A673 (cell line): ENCODE measurements at regions not wholly inside any gene's neighbourhood (a gene's known extent, or its start where the extent isn't known, plus 50 kb on each side); places are given as distances from the start of the nearest gene placed in this dataset.

Source experiments
- EZH2 ChIP-seq: fragments of 200-600 bp; sonication (generic); IDR thresholded peaks from 2 replicates; pipeline ENCODE4 v1.6.1; 2017; ENCODE audit warnings: borderline replicate concordance, low read depth, mild to moderate bottlenecking, mixed read lengths, antibody characterized with exemption, low read length; ENCODE audit not compliant: poor library complexity, severe bottlenecking
- TF ChIP-seq, protein P1 (sequence below): fragments of 300-800, 200-600 bp; sonication (generic); conservative IDR thresholded peaks from 2 replicates; pipeline ENCODE4 v1.5.1; 2017; ENCODE audit warnings: low read depth, mild to moderate bottlenecking, antibody characterized with exemption, low read length, moderate library complexity, mixed read lengths

DNA sequence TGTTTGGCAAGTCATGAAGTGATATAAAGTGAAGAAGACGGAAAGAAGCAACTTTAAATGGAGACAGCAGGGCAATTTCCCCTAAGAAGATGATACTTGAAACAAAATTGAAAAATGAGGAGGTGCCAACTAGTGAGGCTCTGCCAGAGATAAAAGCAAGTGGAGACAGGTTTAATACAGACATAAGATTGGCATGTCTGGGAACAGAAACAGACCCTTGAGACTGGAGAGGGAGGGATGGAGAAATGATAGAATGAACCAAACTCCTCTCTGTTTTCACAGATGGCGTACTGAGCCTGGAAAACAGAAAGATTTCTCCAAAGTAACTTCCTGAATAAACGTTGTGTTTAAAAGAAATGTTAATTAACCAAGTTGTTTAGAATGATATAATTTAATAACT lies 354.5 kb upstream of the ANO5 start:
- TF ChIP-seq, protein P1, sequence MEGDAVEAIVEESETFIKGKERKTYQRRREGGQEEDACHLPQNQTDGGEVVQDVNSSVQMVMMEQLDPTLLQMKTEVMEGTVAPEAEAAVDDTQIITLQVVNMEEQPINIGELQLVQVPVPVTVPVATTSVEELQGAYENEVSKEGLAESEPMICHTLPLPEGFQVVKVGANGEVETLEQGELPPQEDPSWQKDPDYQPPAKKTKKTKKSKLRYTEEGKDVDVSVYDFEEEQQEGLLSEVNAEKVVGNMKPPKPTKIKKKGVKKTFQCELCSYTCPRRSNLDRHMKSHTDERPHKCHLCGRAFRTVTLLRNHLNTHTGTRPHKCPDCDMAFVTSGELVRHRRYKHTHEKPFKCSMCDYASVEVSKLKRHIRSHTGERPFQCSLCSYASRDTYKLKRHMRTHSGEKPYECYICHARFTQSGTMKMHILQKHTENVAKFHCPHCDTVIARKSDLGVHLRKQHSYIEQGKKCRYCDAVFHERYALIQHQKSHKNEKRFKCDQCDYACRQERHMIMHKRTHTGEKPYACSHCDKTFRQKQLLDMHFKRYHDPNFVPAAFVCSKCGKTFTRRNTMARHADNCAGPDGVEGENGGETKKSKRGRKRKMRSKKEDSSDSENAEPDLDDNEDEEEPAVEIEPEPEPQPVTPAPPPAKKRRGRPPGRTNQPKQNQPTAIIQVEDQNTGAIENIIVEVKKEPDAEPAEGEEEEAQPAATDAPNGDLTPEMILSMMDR, result no peak
- TF ChIP-seq EZH2, result no peak
